PC-3 (cell line): ENCODE measurements at regions not wholly inside any gene's neighbourhood (a gene's known extent, or its start where the extent isn't known, plus 50 kb on each side); places are given as distances from the start of the nearest gene placed in this dataset.
"Not testable (repeated sequence)": the region's sequence is repeated elsewhere in the genome, so short reads cannot be mapped to it uniquely, and the experiment has no call there.

Experiments used
- ATAC-seq: fragments of 200-7000 bp; cut with Tn5 transposase; 2 replicates; pipeline ENCODE4 v1.9.1; 2020; ENCODE audit warnings: mild to moderate bottlenecking, moderate library complexity
- BruUV-seq: library from RNA; stranded (reverse); fragments of 400-500 nt; replicated peaks from 2 replicates; lab custom pipeline; 2021; lab: Mats Ljungman, UMichigan
- CTCF ChIA-PET: fragments of 300-600 bp; sonication (Branson Sonifier 250); formaldehyde crosslinking; loops from one replicate; lab custom pipeline; 2022; ENCODE audit warnings: antibody characterized with exemption; lab: Charles Lee
- POLR2A ChIA-PET: fragments of 300-600 bp; sonication (Branson Sonifier 250); formaldehyde crosslinking; loops from one replicate; lab custom pipeline; 2022; ENCODE audit warnings: antibody characterized with exemption; ENCODE audit not compliant: unreplicated experiment; lab: Charles Lee
- DNase-seq: peaks from one replicate; pipeline ENCODE4 v3.0.0-alpha.2; 2015
- H2AFZ ChIP-seq: fragments of 300-600 bp; sonication (generic); 2 replicates; pipeline ENCODE4 v1.6.0; 2016; ENCODE audit warnings: antibody characterized with exemption, low read length
- H3F3A ChIP-seq: fragments of 300-600 bp; sonication (generic); one replicate; pipeline ENCODE4 v1.6.0; 2017; ENCODE audit warnings: antibody characterized with exemption, low read length, control low read depth, mild to moderate bottlenecking; ENCODE audit not compliant: unreplicated experiment
- H3K27ac ChIP-seq: fragments of 300-600 bp; sonication (generic); 2 replicates; pipeline ENCODE4 v1.5.1; 2016; ENCODE audit warnings: mild to moderate bottlenecking, low read length
- H3K27me3 ChIP-seq: fragments of 300-600 bp; sonication (generic); 2 replicates; pipeline ENCODE4 v1.6.1; 2016; ENCODE audit warnings: low read length, mixed read lengths
- H3K36me3 ChIP-seq: fragments of 300-600 bp; sonication (generic); 2 replicates; pipeline ENCODE4 v1.6.1; 2016; ENCODE audit warnings: low read depth, mixed run types, low read length, mixed read lengths
- H3K4me1 ChIP-seq: fragments of 300-600 bp; sonication (generic); 2 replicates; pipeline ENCODE4 v1.5.1; 2016; ENCODE audit warnings: low read length; ENCODE audit not compliant: insufficient read depth
- H3K4me2 ChIP-seq: fragments of 300-600 bp; sonication (generic); 2 replicates; pipeline ENCODE4 v1.6.0; 2016; ENCODE audit warnings: low read length
- H3K4me3 ChIP-seq: fragments of 300-600 bp; sonication (generic); 2 replicates; pipeline ENCODE4 v1.5.1; 2016; ENCODE audit warnings: mild to moderate bottlenecking, low read length, mixed read lengths
- H3K79me2 ChIP-seq: fragments of 300-600 bp; sonication (generic); 2 replicates; pipeline ENCODE4 v1.6.1; 2017; ENCODE audit warnings: low read length, mixed read lengths
- H3K9ac ChIP-seq: fragments of 300-600 bp; sonication (generic); 2 replicates; pipeline ENCODE4 v1.6.0; 2016; ENCODE audit warnings: mild to moderate bottlenecking, low read length
- H3K9me2 ChIP-seq: fragments of 300-600 bp; sonication (generic); replicated peaks from 2 replicates; pipeline ENCODE4 v1.6.1; 2016; ENCODE audit warnings: mixed run types, low read length, mixed read lengths
- H3K9me3 ChIP-seq: fragments of 300-600 bp; sonication (generic); 2 replicates; pipeline ENCODE4 v1.6.1; 2016; ENCODE audit warnings: low read length, mixed read lengths
- H4K20me1 ChIP-seq: fragments of 300-600 bp; sonication (generic); 2 replicates; pipeline ENCODE4 v1.6.1; 2016; ENCODE audit warnings: low read length, mixed read lengths
- EZH2 ChIP-seq: fragments of 300-600 bp; sonication (generic); IDR thresholded peaks from one replicate; pipeline ENCODE4 v1.6.1; 2017; ENCODE audit warnings: antibody characterized with exemption, mild to moderate bottlenecking, low read length; ENCODE audit not compliant: unreplicated experiment
- EZH2phosphoT487 ChIP-seq: fragments of 300-600 bp; sonication (generic); IDR thresholded peaks from 2 replicates; pipeline ENCODE4 v1.6.1; 2018; ENCODE audit warnings: mild to moderate bottlenecking, antibody characterized with exemption, low read length, borderline replicate concordance
- intact Hi-C: fragments of 100-400 bp; cut with micrococcal nuclease; formaldehyde crosslinking; loops from 2 replicates; pipeline ENCODE4 v1.9.0; 2023
- TF ChIP-seq, protein P1 (sequence below): fragments of 300-600 bp; sonication (generic); conservative IDR thresholded peaks from 2 replicates; pipeline ENCODE4 v1.5.1; 2017; ENCODE audit warnings: antibody characterized with exemption, low read depth, mild to moderate bottlenecking, low read length

DNA sequence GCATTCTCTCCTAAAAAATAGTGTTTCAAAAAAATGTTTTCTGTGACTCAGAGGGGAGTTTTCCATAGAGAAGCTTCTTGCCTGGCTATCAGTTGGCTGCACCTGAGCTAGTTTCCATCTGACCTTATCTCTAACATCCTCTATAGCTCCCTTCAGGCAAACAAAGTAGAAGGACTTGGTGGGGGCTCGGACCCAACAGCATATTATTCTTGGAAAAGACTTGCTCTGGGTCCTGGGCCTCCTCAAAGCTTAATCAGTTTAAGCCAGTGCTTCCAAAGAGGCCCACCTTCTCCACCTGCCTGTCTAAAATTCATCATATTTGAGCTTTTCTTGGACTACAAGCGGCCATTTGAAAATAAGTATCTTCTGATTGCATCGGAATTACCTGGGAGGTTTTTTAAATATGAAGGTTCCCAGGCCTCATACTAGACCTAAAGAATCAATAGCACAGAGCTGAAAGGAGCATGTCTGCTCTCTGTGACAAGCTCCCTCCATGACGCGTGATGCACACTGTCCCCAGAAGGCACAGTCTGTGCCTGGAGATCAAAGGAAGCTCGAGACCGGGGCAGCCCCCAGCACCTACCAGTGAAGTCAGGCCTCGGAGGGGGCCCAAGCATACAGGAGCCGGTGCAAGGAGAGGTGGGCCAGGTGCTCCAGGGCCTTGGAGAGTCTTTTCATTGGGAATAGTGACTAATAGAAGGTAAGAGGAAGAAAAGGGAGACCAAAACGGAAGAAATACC, 80.6 kb upstream of the HIVEP1 start:
- intact Hi-C loops: no loop called here
- TF ChIP-seq, protein P1, sequence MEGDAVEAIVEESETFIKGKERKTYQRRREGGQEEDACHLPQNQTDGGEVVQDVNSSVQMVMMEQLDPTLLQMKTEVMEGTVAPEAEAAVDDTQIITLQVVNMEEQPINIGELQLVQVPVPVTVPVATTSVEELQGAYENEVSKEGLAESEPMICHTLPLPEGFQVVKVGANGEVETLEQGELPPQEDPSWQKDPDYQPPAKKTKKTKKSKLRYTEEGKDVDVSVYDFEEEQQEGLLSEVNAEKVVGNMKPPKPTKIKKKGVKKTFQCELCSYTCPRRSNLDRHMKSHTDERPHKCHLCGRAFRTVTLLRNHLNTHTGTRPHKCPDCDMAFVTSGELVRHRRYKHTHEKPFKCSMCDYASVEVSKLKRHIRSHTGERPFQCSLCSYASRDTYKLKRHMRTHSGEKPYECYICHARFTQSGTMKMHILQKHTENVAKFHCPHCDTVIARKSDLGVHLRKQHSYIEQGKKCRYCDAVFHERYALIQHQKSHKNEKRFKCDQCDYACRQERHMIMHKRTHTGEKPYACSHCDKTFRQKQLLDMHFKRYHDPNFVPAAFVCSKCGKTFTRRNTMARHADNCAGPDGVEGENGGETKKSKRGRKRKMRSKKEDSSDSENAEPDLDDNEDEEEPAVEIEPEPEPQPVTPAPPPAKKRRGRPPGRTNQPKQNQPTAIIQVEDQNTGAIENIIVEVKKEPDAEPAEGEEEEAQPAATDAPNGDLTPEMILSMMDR: no peak
- TF ChIP-seq EZH2: no peak
- no peaks in the 10 kb centered on the region for H3K36me3 ChIP-seq
- H3K4me1 ChIP-seq: no peaks in the 10 kb centered on the region
- H3K9me2 ChIP-seq: no peaks in the 10 kb centered on the region
- H2AFZ ChIP-seq: no peak overlapping the region
- no peak overlapping the region for H3K4me3 ChIP-seq
- H3K79me2 ChIP-seq: no peaks in the 10 kb centered on the region
- H3K9me3 ChIP-seq: no peaks in the 10 kb centered on the region
- H3K27me3 ChIP-seq: no peaks in the 10 kb centered on the region
- no peak overlapping the region for H3K27ac ChIP-seq
- POLR2A ChIA-PET: no interaction called here
- H3F3A ChIP-seq: no peaks in the 10 kb centered on the region
- no peak overlapping the region for H3K4me2 ChIP-seq
- no peaks in the 10 kb centered on the region for H4K20me1 ChIP-seq
- no peak for DNase-seq
- no TSS peak for BruUV-seq
- CTCF ChIA-PET: no interaction called here
- ATAC-seq: no peak
- H3K9ac ChIP-seq: no peak overlapping the region

DNA sequence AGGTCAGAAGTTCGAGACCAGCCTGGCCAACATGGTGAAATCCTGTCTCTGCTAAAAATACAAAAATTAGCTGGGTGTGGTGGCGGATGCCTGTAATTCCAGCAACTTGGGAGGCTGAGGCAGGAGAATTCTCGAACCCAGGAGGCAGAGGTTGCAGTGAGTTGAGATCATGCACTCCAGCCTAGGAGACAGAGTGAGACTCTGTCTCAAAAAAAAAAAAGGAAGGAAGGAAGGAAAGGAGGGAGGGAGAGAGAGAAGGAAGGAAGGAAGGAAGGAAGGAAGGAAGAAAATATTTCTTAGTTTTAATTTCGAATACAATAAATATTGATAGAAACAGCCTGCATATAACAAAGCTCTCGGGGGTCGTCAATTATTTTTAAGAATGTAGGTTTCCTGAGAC, 81.3 kb upstream of the HIVEP1 start:
- ATAC-seq, H2AFZ ChIP-seq, H3K36me3 ChIP-seq, intact Hi-C loops, H3K4me2 ChIP-seq, H4K20me1 ChIP-seq, H3K79me2 ChIP-seq, BruUV-seq, H3K4me3 ChIP-seq, CTCF ChIA-PET, H3K9me3 ChIP-seq, H3K4me1 ChIP-seq, POLR2A ChIA-PET, H3F3A ChIP-seq, H3K27me3 ChIP-seq, H3K9me2 ChIP-seq, H3K27ac ChIP-seq, H3K9ac ChIP-seq, DNase-seq: not testable (repeated sequence)

- DNase-seq (no peak), ATAC-seq (no peak)
- Histone ChIP-seq H3K4me1 (no peaks in the 10 kb centered on the region), H3K4me2 (no peak overlapping the region), H3K27me3 (no peaks in the 10 kb centered on the region), H3K4me3 (no peak overlapping the region), H2AFZ (no peak overlapping the region), H3K36me3 (no peaks in the 10 kb centered on the region), H3K79me2 (no peaks in the 10 kb centered on the region), H3K27ac (no peak overlapping the region), H4K20me1 (no peaks in the 10 kb centered on the region), H3K9me2 (no peaks in the 10 kb centered on the region), H3F3A (no peaks in the 10 kb centered on the region), H3K9ac (no peak overlapping the region), H3K9me3 (no peaks in the 10 kb centered on the region)
- POLR2A ChIA-PET: no interaction called here
- CTCF ChIA-PET: no interaction called here
- intact Hi-C loops: no loop called here
- TF ChIP-seq EZH2phosphoT487: no peak
- TF ChIP-seq, protein P1: no peak
- no peak for TF ChIP-seq EZH2
- no TSS peak for BruUV-seq
These were observed 81.9 kb upstream of the HIVEP1 start for GRCh38 chr6:11930240-11930639.
